ENCODE measurements at regions not wholly inside any gene's neighbourhood (a gene's known extent, or its start where the extent isn't known, plus 50 kb on each side); places are given as distances from the start of the nearest gene placed in this dataset.

DNA sequence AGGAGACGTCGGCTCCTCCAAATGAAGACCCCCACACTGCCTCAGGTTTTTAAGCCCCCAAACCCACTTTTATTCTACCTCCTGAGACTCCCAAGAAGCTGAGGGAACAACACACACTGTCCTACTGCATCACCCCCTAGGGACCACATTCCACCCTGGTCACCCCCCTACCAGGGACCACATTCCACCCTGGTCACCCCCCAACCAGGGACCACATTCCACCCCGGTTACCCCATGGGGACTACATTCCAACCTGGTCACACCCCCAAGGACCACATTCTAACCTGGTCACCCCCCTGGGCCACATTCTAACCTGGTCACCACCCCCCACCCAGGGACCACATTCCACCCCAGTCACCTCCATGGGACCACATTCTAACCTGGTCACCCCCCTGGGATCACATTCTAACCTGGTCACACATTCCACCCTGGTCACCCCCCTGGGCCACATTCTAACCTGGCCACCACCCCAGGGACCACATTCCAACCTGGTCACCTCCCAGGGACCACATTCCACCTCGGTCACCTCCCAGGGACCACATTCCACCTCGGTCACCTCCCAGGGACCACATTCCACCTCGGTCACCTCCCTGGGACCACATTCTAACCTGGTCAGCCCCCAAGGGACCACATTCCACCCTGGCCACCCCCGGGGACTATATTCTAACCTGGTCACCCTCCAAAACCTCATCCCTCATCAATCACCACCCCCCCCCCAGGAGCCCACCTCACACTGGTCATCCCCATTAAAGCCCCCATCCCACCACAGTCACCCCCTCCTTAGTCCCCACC, 587.6 kb downstream of the NPHP4 start:
- TF ChIP-seq EZH2 (IDR thresholded peaks at IDR 0.05) (no peak), EZH2phosphoT487 (IDR thresholded peaks at IDR 0.05) (no peak)
- TF ChIP-seq, protein P1, sequence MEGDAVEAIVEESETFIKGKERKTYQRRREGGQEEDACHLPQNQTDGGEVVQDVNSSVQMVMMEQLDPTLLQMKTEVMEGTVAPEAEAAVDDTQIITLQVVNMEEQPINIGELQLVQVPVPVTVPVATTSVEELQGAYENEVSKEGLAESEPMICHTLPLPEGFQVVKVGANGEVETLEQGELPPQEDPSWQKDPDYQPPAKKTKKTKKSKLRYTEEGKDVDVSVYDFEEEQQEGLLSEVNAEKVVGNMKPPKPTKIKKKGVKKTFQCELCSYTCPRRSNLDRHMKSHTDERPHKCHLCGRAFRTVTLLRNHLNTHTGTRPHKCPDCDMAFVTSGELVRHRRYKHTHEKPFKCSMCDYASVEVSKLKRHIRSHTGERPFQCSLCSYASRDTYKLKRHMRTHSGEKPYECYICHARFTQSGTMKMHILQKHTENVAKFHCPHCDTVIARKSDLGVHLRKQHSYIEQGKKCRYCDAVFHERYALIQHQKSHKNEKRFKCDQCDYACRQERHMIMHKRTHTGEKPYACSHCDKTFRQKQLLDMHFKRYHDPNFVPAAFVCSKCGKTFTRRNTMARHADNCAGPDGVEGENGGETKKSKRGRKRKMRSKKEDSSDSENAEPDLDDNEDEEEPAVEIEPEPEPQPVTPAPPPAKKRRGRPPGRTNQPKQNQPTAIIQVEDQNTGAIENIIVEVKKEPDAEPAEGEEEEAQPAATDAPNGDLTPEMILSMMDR (IDR thresholded peaks at IDR 0.05), result no peak

Measured in neural progenitor cell (in vitro differentiated cells).